Activated CD8-positive, alpha-beta memory T cell treated with anti-CD3 and anti-CD28 coated beads, Interleukin-2, amount 10 ng/mL, durations not matched to agents 7 days and 5 days (primary cell): ENCODE measurements at regions not wholly inside any gene's neighbourhood (a gene's known extent, or its start where the extent isn't known, plus 50 kb on each side); places are given as distances from the start of the nearest gene placed in this dataset.

Experiments
- ATAC-seq: fragments of 150-1000 bp; cut with Tn5 transposase; one replicate; pipeline ENCODE4 v1.10.0; 2021; ENCODE audit warnings: moderate library complexity
- CTCF ChIA-PET: fragments of 350-600 bp; sonication (Branson Sonifier 250); formaldehyde crosslinking; loops from one replicate; lab custom pipeline; 2021; ENCODE audit warnings: antibody characterized with exemption; lab: Charles Lee
- DNase-seq: peaks from one replicate; pipeline ENCODE4 v3.0.0-alpha.2; 2020
- H3K27ac Mint-ChIP-seq: one replicate; pipeline ENCODE4 v1.8.0; 2021; ENCODE audit warnings: mild to moderate bottlenecking, mixed read lengths
- H3K27me3 Mint-ChIP-seq: one replicate; pipeline ENCODE4 v1.8.0; 2021; ENCODE audit warnings: mixed read lengths
- H3K36me3 Mint-ChIP-seq: one replicate; pipeline ENCODE4 v1.8.0; 2021; ENCODE audit warnings: mild to moderate bottlenecking, mixed read lengths
- H3K4me1 Mint-ChIP-seq: one replicate; pipeline ENCODE4 v1.8.0; 2021; ENCODE audit warnings: mixed read lengths
- H3K4me3 Mint-ChIP-seq: one replicate; pipeline ENCODE4 v1.8.0; 2021; ENCODE audit warnings: mild to moderate bottlenecking, moderate library complexity, mixed read lengths
- H3K9me3 Mint-ChIP-seq: one replicate; pipeline ENCODE4 v1.8.0; 2022; ENCODE audit warnings: low read depth, mixed read lengths

GRCh38 chr2:152930501-152930900 lies 212.1 kb downstream of the ARL6IP6 start:
- CTCF ChIA-PET = no interaction called here
- Mint-ChIP-seq H3K27ac (no peak overlapping the region), H3K4me1 (no peaks in the 10 kb centered on the region), H3K4me3 (no peak overlapping the region), H3K36me3 (no peaks in the 10 kb centered on the region), H3K9me3 (no peaks in the 10 kb centered on the region), H3K27me3 (no peaks in the 10 kb centered on the region)
- ATAC-seq = no peak
- no peak for DNase-seq

- Mint-ChIP-seq H3K4me1 (no peaks in the 10 kb centered on the region), H3K27ac (no peak overlapping the region), H3K27me3 (no peaks in the 10 kb centered on the region), H3K36me3 (no peaks in the 10 kb centered on the region), H3K9me3 (no peaks in the 10 kb centered on the region), H3K4me3 (no peak overlapping the region)
- CTCF ChIA-PET = no interaction called here
- no peak for DNase-seq
- ATAC-seq = no peak
These were observed 211.2 kb downstream of the ARL6IP6 start for GRCh38 chr2:152929628-152930027.

- H3K9me3 Mint-ChIP-seq = no peaks in the 10 kb centered on the region
- H3K4me1 Mint-ChIP-seq = no peaks in the 10 kb centered on the region
- CTCF ChIA-PET = interaction anchor here (1.4 kb wide), 1 partner anchor 79 kb away, joined by 3 read pairs; no protein-coding TSS in a partner anchor
- H3K27me3 Mint-ChIP-seq = no peaks in the 10 kb centered on the region
- DNase-seq = peak; percentile 60
- H3K4me3 Mint-ChIP-seq = no peak overlapping the region
- H3K36me3 Mint-ChIP-seq = no peaks in the 10 kb centered on the region
- H3K27ac Mint-ChIP-seq = no peak overlapping the region
- no peak for ATAC-seq
These were observed 207.4 kb downstream of the ARL6IP6 start for GRCh38 chr2:152925547-152926448.

- DNase-seq (no peak), ATAC-seq (no peak)
- H3K9me3 Mint-ChIP-seq = no peaks in the 10 kb centered on the region
- H3K4me1 Mint-ChIP-seq = no peaks in the 10 kb centered on the region
- CTCF ChIA-PET = interaction anchor here (1.4 kb wide), 1 partner anchor 555 kb away, joined by 5 read pairs; no protein-coding TSS in a partner anchor
- H3K36me3 Mint-ChIP-seq = no peaks in the 10 kb centered on the region
- no peak overlapping the region for H3K4me3 Mint-ChIP-seq
- H3K27ac Mint-ChIP-seq = no peak overlapping the region
- no peaks in the 10 kb centered on the region for H3K27me3 Mint-ChIP-seq
These were observed 206.3 kb downstream of the ARL6IP6 start for GRCh38 chr2:152924722-152925121.

- no peak overlapping the region for H3K4me3 Mint-ChIP-seq
- H3K27me3 Mint-ChIP-seq = no peaks in the 10 kb centered on the region
- no peaks in the 10 kb centered on the region for H3K9me3 Mint-ChIP-seq
- no peak for ATAC-seq
- CTCF ChIA-PET = interaction anchor here (1.4 kb wide), 1 partner anchor 555 kb away, joined by 5 read pairs; no protein-coding TSS in a partner anchor
- DNase-seq = no peak
- H3K4me1 Mint-ChIP-seq = no peaks in the 10 kb centered on the region
- no peak overlapping the region for H3K27ac Mint-ChIP-seq
- H3K36me3 Mint-ChIP-seq = no peaks in the 10 kb centered on the region
These were observed 205.8 kb downstream of the ARL6IP6 start for GRCh38 chr2:152924219-152924618.

GRCh38 chr2:152920846-152921245 lies 202.4 kb downstream of the ARL6IP6 start:
- H3K27ac Mint-ChIP-seq = no peak overlapping the region
- CTCF ChIA-PET = no interaction called here
- DNase-seq (no peak), ATAC-seq (no peak)
- H3K9me3 Mint-ChIP-seq = no peaks in the 10 kb centered on the region
- H3K4me3 Mint-ChIP-seq = no peak overlapping the region
- H3K27me3 Mint-ChIP-seq = no peaks in the 10 kb centered on the region
- no peaks in the 10 kb centered on the region for H3K36me3 Mint-ChIP-seq
- H3K4me1 Mint-ChIP-seq = no peaks in the 10 kb centered on the region

- Mint-ChIP-seq H3K27me3 (no peaks in the 10 kb centered on the region), H3K4me1 (no peaks in the 10 kb centered on the region), H3K36me3 (no peaks in the 10 kb centered on the region), H3K4me3 (no peak overlapping the region), H3K9me3 (no peaks in the 10 kb centered on the region), H3K27ac (no peak overlapping the region)
- ATAC-seq = no peak
- CTCF ChIA-PET = no interaction called here
- DNase-seq = no peak
These were observed 192.6 kb downstream of the ARL6IP6 start for GRCh38 chr2:152910970-152911369.

GRCh38 chr2:152907046-152907445 lies 188.6 kb downstream of the ARL6IP6 start:
- DNase-seq (no peak), ATAC-seq (no peak)
- no peaks in the 10 kb centered on the region for H3K36me3 Mint-ChIP-seq
- H3K9me3 Mint-ChIP-seq = no peaks in the 10 kb centered on the region
- no peak overlapping the region for H3K27ac Mint-ChIP-seq
- no peak overlapping the region for H3K4me3 Mint-ChIP-seq
- no peaks in the 10 kb centered on the region for H3K4me1 Mint-ChIP-seq
- no peaks in the 10 kb centered on the region for H3K27me3 Mint-ChIP-seq
- CTCF ChIA-PET = no interaction called here

- Mint-ChIP-seq H3K27me3 (no peaks in the 10 kb centered on the region), H3K9me3 (no peaks in the 10 kb centered on the region), H3K36me3 (no peaks in the 10 kb centered on the region), H3K4me3 (no peak overlapping the region), H3K27ac (no peak overlapping the region), H3K4me1 (no peaks in the 10 kb centered on the region)
- DNase-seq (no peak), ATAC-seq (no peak)
- CTCF ChIA-PET = no interaction called here
These were observed 175.6 kb downstream of the ARL6IP6 start for GRCh38 chr2:152894051-152894450.

GRCh38 chr2:152890736-152891135 lies 172.3 kb downstream of the ARL6IP6 start:
- ATAC-seq = no peak
- no peaks in the 10 kb centered on the region for H3K9me3 Mint-ChIP-seq

GRCh38 chr2:152883951-152884487 lies 165.6 kb downstream of the ARL6IP6 start:
- ATAC-seq (no peak), DNase-seq (no peak)
- CTCF ChIA-PET = no interaction called here
- no peaks in the 10 kb centered on the region for H3K27me3 Mint-ChIP-seq
- no peaks in the 10 kb centered on the region for H3K4me1 Mint-ChIP-seq
- no peak overlapping the region for H3K4me3 Mint-ChIP-seq
- H3K27ac Mint-ChIP-seq = no peak overlapping the region
- H3K9me3 Mint-ChIP-seq = no peaks in the 10 kb centered on the region
- H3K36me3 Mint-ChIP-seq = no peaks in the 10 kb centered on the region

More at GRCh38 chr2:152890736-152891135, 172.3 kb downstream of the ARL6IP6 start:
- no peaks in the 10 kb centered on the region for H3K4me1 Mint-ChIP-seq
- no peaks in the 10 kb centered on the region for H3K36me3 Mint-ChIP-seq
- CTCF ChIA-PET = no interaction called here
- DNase-seq = no peak
- H3K27me3 Mint-ChIP-seq = no peaks in the 10 kb centered on the region
- no peak overlapping the region for H3K27ac Mint-ChIP-seq
- no peak overlapping the region for H3K4me3 Mint-ChIP-seq

- Mint-ChIP-seq H3K9me3 (no peaks in the 10 kb centered on the region), H3K36me3 (no peaks in the 10 kb centered on the region), H3K4me1 (no peaks in the 10 kb centered on the region), H3K27me3 (no peaks in the 10 kb centered on the region), H3K27ac (no peak overlapping the region), H3K4me3 (no peak overlapping the region)
- ATAC-seq = no peak
- CTCF ChIA-PET = no interaction called here
- DNase-seq = no peak
These were observed 163.1 kb downstream of the ARL6IP6 start for GRCh38 chr2:152881527-152881926.

- DNase-seq (no peak), ATAC-seq (no peak)
- Mint-ChIP-seq H3K36me3 (no peaks in the 10 kb centered on the region), H3K9me3 (no peaks in the 10 kb centered on the region), H3K27ac (no peak overlapping the region), H3K4me1 (no peaks in the 10 kb centered on the region), H3K4me3 (no peak overlapping the region), H3K27me3 (no peaks in the 10 kb centered on the region)
- CTCF ChIA-PET = no interaction called here
These were observed 160.9 kb downstream of the ARL6IP6 start for GRCh38 chr2:152879275-152879674.
